Prostate gland (tissue), 2 donors: ENCODE measurements at regions not wholly inside any gene's neighbourhood (a gene's known extent, or its start where the extent isn't known, plus 50 kb on each side); places are given as distances from the start of the nearest gene placed in this dataset.
"Not testable (repeated sequence)": the region's sequence is repeated elsewhere in the genome, so short reads cannot be mapped to it uniquely, and the experiment has no call there.

Experiments used
- DNase-seq: peaks from one replicate; pipeline ENCODE4 v3.0.0-alpha.2; 2019; ENCODE audit warnings: low spot score
- H3K27ac ChIP-seq, 2 donors: fragments of 200-600 bp; sonication (generic); 2 replicates each; pipeline ENCODE4 v1.5.1; 2017 to 2019
- H3K27me3 ChIP-seq: fragments of 200-600 bp; sonication (generic); replicated peaks from 2 replicates; pipeline ENCODE4 v1.5.1; 2019; ENCODE audit not compliant: insufficient read depth
- H3K36me3 ChIP-seq, 2 donors: fragments of 200-600 bp; sonication (generic); 1 replicate in 1 of 2; 2 replicates in 1 of 2; pipeline versions ENCODE4 v1.5.1 to v1.8.1; 2017 to 2019
- H3K4me1 ChIP-seq: fragments of 200-600 bp; sonication (generic); replicated peaks from 2 replicates; pipeline ENCODE4 v1.5.1; 2019
- H3K4me3 ChIP-seq, 2 donors: fragments of 200-600 bp; sonication (generic); 2 replicates each; pipeline ENCODE4 v1.5.1; 2017 to 2019
- H3K9me3 ChIP-seq: fragments of 200-600 bp; sonication (generic); 2 replicates; pipeline ENCODE4 v1.5.1; 2017
- POLR2A ChIP-seq: fragments of 450-650 bp; IDR thresholded peaks from one replicate; pipeline ENCODE4 v1.6.1; 2016; ENCODE audit warnings: antibody characterized with exemption, mild to moderate bottlenecking
- POLR2AphosphoS5 ChIP-seq: sonication (generic); formaldehyde crosslinking; IDR thresholded peaks from one replicate; pipeline ENCODE4 v1.6.1; 2017; ENCODE audit warnings: antibody characterized with exemption
- WGBS: methylation state at CpG from one replicate; pipeline ENCODE4 v1.1.5; 2018; 5-methylcytosine and 5-hydroxymethylcytosine counted together
- intact Hi-C: fragments of 100-400 bp; cut with DNase I; formaldehyde crosslinking; loops from one replicate; pipeline ENCODE4 v1.14.2; 2022
- TF ChIP-seq, protein P1 (sequence below), 4 experiments: fragments of 200-600 bp in 2 of 4; fragments of 450-650 bp in 2 of 4; sonication (generic) in 2 of 4; IDR thresholded peaks; 1 replicate in 3 of 4; 2 replicates in 1 of 4; pipeline ENCODE4 v1.5.1; 2016 to 2019; ENCODE audit warnings: antibody characterized with exemption in 4 of 4, mild to moderate bottlenecking in 2 of 4, moderate library complexity in 2 of 4

DNA sequence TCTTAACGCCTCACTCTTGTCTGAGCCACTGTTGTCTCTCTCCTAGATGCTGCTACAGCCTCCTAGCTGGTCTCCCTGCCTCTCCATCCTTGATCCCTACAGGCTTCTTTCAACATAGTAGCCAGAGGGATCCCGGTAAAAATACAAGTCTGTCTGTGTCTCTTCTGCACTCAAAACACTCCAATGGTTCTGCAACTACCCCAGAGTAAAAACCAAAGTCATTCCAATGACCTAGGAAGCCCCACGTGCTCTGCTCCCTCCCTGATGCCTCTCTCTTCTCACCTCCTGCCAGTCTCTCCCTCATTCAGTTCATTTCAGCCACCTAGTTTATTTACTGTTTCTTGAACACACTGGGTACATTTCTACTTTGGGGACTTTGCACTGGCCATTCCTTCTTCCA, 135.2 kb downstream of the NPIPB5 start:
- no peaks in the 10 kb centered on the region for H3K9me3 ChIP-seq
- 69% methylated on average over 3 of the region's 3 CpGs for WGBS
- no peaks in the 10 kb centered on the region for H3K36me3 ChIP-seq
- H3K4me3 ChIP-seq: no peak overlapping the region
- DNase-seq: no peak
- TF ChIP-seq, protein P1, sequence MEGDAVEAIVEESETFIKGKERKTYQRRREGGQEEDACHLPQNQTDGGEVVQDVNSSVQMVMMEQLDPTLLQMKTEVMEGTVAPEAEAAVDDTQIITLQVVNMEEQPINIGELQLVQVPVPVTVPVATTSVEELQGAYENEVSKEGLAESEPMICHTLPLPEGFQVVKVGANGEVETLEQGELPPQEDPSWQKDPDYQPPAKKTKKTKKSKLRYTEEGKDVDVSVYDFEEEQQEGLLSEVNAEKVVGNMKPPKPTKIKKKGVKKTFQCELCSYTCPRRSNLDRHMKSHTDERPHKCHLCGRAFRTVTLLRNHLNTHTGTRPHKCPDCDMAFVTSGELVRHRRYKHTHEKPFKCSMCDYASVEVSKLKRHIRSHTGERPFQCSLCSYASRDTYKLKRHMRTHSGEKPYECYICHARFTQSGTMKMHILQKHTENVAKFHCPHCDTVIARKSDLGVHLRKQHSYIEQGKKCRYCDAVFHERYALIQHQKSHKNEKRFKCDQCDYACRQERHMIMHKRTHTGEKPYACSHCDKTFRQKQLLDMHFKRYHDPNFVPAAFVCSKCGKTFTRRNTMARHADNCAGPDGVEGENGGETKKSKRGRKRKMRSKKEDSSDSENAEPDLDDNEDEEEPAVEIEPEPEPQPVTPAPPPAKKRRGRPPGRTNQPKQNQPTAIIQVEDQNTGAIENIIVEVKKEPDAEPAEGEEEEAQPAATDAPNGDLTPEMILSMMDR (IDR thresholded peaks at IDR 0.05): no peak
- no peak for TF ChIP-seq POLR2A
- TF ChIP-seq POLR2AphosphoS5: no peak
- no peaks in the 10 kb centered on the region for H3K4me1 ChIP-seq
- peaks cover 2% of the 10 kb centered on the region for H3K27me3 ChIP-seq
- no peak overlapping the region for H3K27ac ChIP-seq
- intact Hi-C loops: no loop called here

DNA sequence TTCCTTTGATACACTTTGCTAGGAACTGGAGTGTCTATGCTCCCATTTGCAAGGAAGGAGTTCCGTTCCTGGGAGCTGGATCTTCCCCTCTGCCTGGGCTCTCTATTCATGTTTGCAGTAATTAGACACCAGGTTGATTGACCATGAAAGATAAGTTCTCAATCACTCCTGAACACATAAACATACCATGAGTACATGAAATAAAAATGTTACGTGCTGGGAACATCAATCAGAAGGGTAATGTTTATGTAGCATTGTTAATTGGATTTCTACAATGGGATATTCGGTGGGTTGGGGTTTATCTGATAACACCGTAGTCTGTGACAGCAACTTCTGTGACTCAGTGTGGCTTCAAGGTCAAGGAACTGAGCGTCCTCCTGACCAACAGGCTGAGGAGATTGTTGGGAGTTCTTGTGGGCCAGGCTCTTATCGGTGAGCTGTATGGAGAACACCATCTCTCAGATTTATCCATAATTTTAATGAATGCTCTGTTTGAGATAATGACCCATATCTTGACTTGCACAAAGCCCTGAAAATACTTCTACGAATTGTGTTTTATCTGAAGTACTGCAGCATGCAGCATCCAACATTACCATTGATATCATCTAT, 136.4 kb downstream of the NPIPB5 start:
- no peak for DNase-seq
- TF ChIP-seq, protein P1 (IDR thresholded peaks at IDR 0.05): no peak
- TF ChIP-seq POLR2AphosphoS5 (no peak), POLR2A (no peak)
- 63% methylated on average over 7 of the region's 7 CpGs for WGBS
- H3K36me3 ChIP-seq: no peaks in the 10 kb centered on the region
- H3K4me3 ChIP-seq: no peak overlapping the region
- intact Hi-C loops: no loop called here
- H3K4me1 ChIP-seq: no peaks in the 10 kb centered on the region
- no peak overlapping the region for H3K27ac ChIP-seq
- H3K27me3 ChIP-seq: no peaks in the 10 kb centered on the region
- H3K9me3 ChIP-seq: no peaks in the 10 kb centered on the region

DNA sequence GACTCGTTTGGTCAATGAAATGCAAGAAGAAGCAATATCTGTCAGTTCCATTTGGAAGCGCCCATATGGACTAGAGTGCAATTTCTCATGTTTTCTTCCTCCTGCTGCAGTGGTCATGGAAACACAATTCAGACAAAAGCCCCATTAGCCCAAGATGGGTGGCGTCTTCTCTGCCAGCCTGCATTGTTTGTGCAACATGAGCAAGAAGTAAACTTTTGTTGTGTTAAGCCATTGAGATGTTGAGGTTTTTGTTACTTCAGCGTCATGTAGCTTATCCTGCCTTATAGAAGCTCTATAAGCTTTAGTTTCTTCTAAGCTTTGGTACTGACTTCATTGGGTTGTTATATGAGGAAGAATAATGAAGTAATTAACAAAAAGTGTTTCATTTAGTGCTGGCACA, 137.4 kb downstream of the NPIPB5 start:
- intact Hi-C loops: no loop called here
- H3K4me3 ChIP-seq: no peak overlapping the region
- H3K36me3 ChIP-seq: no peaks in the 10 kb centered on the region
- H3K4me1 ChIP-seq: no peaks in the 10 kb centered on the region
- no peak overlapping the region for H3K27ac ChIP-seq
- no peak for DNase-seq
- WGBS: 80% methylated on average over 4 of the region's 4 CpGs
- no peaks in the 10 kb centered on the region for H3K27me3 ChIP-seq
- H3K9me3 ChIP-seq: no peaks in the 10 kb centered on the region
- no peak for TF ChIP-seq POLR2A
- TF ChIP-seq, protein P1 (IDR thresholded peaks at IDR 0.05): no peak

DNA sequence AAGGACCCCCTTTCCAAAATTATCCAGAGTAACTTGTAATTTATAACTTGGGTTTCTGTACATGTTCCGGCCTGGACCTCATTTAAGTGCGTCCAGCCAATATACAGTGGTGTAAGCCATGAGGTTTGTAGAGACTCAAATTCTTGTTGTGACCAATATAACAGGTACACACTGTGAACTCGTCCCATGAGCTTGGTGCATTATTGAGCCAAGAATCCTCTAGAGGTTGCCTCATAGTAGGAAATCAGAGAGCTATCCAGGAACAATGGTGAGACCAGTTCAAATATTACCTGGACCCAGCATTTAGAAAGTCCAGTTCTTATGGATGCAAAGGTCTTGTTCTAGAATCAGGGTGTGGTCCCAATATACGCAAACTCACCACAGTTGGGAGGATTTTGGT, 138.2 kb downstream of the NPIPB5 start:
- TF ChIP-seq, protein P1 (IDR thresholded peaks at IDR 0.05): no peak
- no peak for TF ChIP-seq POLR2A
- no peak for TF ChIP-seq POLR2AphosphoS5
- Histone ChIP-seq H3K36me3 (no peaks in the 10 kb centered on the region), H3K9me3 (no peaks in the 10 kb centered on the region), H3K27me3 (peaks cover 2% of the 10 kb centered on the region), H3K4me1 (no peaks in the 10 kb centered on the region), H3K27ac (no peak overlapping the region), H3K4me3 (no peak overlapping the region)
- 89% methylated on average over 4 of the region's 4 CpGs for WGBS
- no peak for DNase-seq
- intact Hi-C loops: no loop called here

DNA sequence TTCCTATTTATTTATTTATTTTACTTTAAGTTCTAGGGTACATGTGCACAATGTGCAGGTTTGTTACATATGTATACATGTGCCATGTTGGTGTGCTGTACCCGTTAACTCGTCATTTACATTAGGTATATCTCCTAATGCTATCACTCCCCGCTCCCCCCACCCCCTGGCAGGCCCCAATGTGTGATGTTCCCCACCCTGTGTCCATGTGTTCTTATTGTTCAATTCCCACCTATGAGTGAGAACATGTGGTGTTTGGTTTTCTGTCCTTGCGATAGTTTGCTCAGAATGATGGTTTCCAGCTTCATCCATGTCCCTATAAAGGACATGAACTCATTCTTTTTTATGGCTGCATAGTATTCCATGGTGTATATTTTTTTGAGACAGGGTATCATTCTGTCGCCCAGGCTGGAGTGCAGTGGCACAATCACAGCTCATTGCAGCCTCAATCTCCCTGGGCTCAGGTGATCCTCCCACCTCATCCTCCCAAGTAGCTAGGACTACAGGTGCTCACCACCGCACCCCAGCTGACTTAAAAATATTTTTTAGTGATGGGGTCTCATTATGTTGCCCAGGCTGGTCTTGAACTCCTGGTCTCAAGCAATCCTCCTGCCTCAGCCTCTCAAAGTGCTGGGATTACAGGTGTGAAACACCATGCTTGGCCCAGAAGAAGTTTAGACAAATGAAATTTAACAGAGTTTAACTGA, 140.6 kb downstream of the NPIPB5 start:
- H3K27ac ChIP-seq, H3K9me3 ChIP-seq, DNase-seq, H3K27me3 ChIP-seq, H3K4me3 ChIP-seq, H3K36me3 ChIP-seq, intact Hi-C loops, H3K4me1 ChIP-seq: not testable (repeated sequence)
- WGBS: 95% methylated on average over 6 of the region's 6 CpGs
